HEK293 (cell line): ENCODE measurements at regions not wholly inside any gene's neighbourhood (a gene's known extent, or its start where the extent isn't known, plus 50 kb on each side); places are given as distances from the start of the nearest gene placed in this dataset.

Experiments
- CTCF ChIA-PET: fragments of 350-600 bp; formaldehyde crosslinking; extraction: SDS; loops from one replicate; lab custom pipeline; 2021; ENCODE audit warnings: antibody characterized with exemption; lab: Yijun Ruan, JAX
- POLR2A ChIA-PET: fragments of 300-600 bp; formaldehyde crosslinking; extraction: SDS; loops from one replicate; lab custom pipeline; 2020; ENCODE audit warnings: antibody characterized with exemption, inconsistent platforms; lab: Yijun Ruan, JAX
- H3K27ac ChIP-seq: fragments of 200-500 bp; sonication (Bioruptor generic); 2 replicates; pipeline ENCODE4 v1.5.1; 2014; ENCODE audit warnings: low read depth, low read length, control low read depth, inconsistent platforms; ENCODE audit errors: extremely low read depth
- H3K36me3 ChIP-seq, 2 experiments: fragments of 200-500 bp in 1 of 2; sonication (Bioruptor generic) in 1 of 2; 1 replicate in 1 of 2; 2 replicates in 1 of 2; pipeline ENCODE4 v1.5.1; 2014 to 2017; ENCODE audit warnings: inconsistent platforms in 2 of 2, low read length in 2 of 2; ENCODE audit not compliant: control insufficient read depth in 2 of 2, insufficient read depth in 1 of 2
- H3K4me1 ChIP-seq: fragments of 200-500 bp; sonication (Bioruptor generic); 2 replicates; pipeline ENCODE4 v1.5.1; 2014; ENCODE audit warnings: mild to moderate bottlenecking, low read length, inconsistent platforms; ENCODE audit not compliant: control insufficient read depth, insufficient read depth
- H3K4me3 ChIP-seq: 2 replicates; pipeline ENCODE4 v1.5.1; 2011; ENCODE audit warnings: low read depth, mild to moderate bottlenecking, control low read depth, low read length, moderate library complexity
- H3K9me3 ChIP-seq: fragments of 200-500 bp; sonication (Bioruptor generic); 2 replicates; pipeline ENCODE4 v1.5.1; 2014; ENCODE audit warnings: low read depth, low read length, inconsistent platforms; ENCODE audit not compliant: control insufficient read depth, insufficient read depth
- GFI1B ChIP-seq: fragments of 450-650 bp; formaldehyde crosslinking; IDR thresholded peaks from 2 replicates; pipeline ENCODE4 v1.5.1; 2016; ENCODE audit warnings: missing biosample characterization, missing genetic modification characterization
- GLI2 ChIP-seq: fragments of 450-650 bp; formaldehyde crosslinking; IDR thresholded peaks from 2 replicates; pipeline ENCODE4; 2017; ENCODE audit warnings: missing biosample characterization, missing genetic modification characterization, low read depth, borderline replicate concordance
- PRDM1 ChIP-seq: fragments of 450-650 bp; formaldehyde crosslinking; IDR thresholded peaks from 2 replicates; pipeline ENCODE4; 2016; ENCODE audit warnings: missing biosample characterization, missing genetic modification characterization
- RBAK ChIP-seq: fragments of 450-650 bp; formaldehyde crosslinking; IDR thresholded peaks from 2 replicates; pipeline ENCODE4 v1.5.1; 2016; ENCODE audit warnings: missing biosample characterization, missing genetic modification characterization
- REPIN1 ChIP-seq: fragments of 450-650 bp; formaldehyde crosslinking; IDR thresholded peaks from 2 replicates; pipeline ENCODE4 v1.5.1; 2017; ENCODE audit warnings: missing biosample characterization, missing genetic modification characterization, low read depth
- ZBTB8A ChIP-seq: fragments of 450-650 bp; formaldehyde crosslinking; IDR thresholded peaks from 2 replicates; pipeline ENCODE4 v1.5.1; 2016; ENCODE audit warnings: missing biosample characterization, missing genetic modification characterization
- ZIC2 ChIP-seq: fragments of 450-650 bp; formaldehyde crosslinking; IDR thresholded peaks from 2 replicates; pipeline ENCODE4 v1.5.1; 2016; ENCODE audit warnings: missing biosample characterization, missing genetic modification characterization
- ZNF114 ChIP-seq: fragments of 450-650 bp; formaldehyde crosslinking; IDR thresholded peaks from 2 replicates; pipeline ENCODE4 v1.5.0; 2017; ENCODE audit warnings: missing biosample characterization, missing genetic modification characterization
- ZNF121 ChIP-seq: fragments of 450-650 bp; formaldehyde crosslinking; IDR thresholded peaks from 2 replicates; pipeline ENCODE4 v1.5.1; 2016; ENCODE audit warnings: missing biosample characterization, missing genetic modification characterization
- ZNF138 ChIP-seq: fragments of 450-650 bp; formaldehyde crosslinking; IDR thresholded peaks from 2 replicates; pipeline ENCODE4 v1.5.1; 2016; ENCODE audit warnings: missing biosample characterization, missing genetic modification characterization, borderline replicate concordance
- ZNF140 ChIP-seq: fragments of 450-650 bp; formaldehyde crosslinking; IDR thresholded peaks from 2 replicates; pipeline ENCODE4 v1.5.1; 2016; ENCODE audit warnings: missing biosample characterization, missing genetic modification characterization
- ZNF175 ChIP-seq: fragments of 450-650 bp; formaldehyde crosslinking; IDR thresholded peaks from 2 replicates; pipeline ENCODE4 v1.5.1; 2016; ENCODE audit warnings: missing biosample characterization, missing genetic modification characterization
- ZNF223 ChIP-seq: fragments of 450-650 bp; formaldehyde crosslinking; IDR thresholded peaks from 2 replicates; pipeline ENCODE4 v1.5.1; 2016; ENCODE audit warnings: missing biosample characterization, missing genetic modification characterization
- ZNF280D ChIP-seq: fragments of 450-650 bp; formaldehyde crosslinking; IDR thresholded peaks from 2 replicates; pipeline ENCODE4 v1.5.1; 2016; ENCODE audit warnings: missing biosample characterization, missing genetic modification characterization
- ZNF335 ChIP-seq: fragments of 450-650 bp; formaldehyde crosslinking; conservative IDR thresholded peaks from 2 replicates; pipeline ENCODE4 v1.5.1; 2016; ENCODE audit warnings: missing biosample characterization, missing genetic modification characterization
- ZNF350 ChIP-seq: fragments of 450-650 bp; formaldehyde crosslinking; IDR thresholded peaks from 2 replicates; pipeline ENCODE4 v1.5.0; 2017; ENCODE audit warnings: missing biosample characterization, mild to moderate bottlenecking, missing genetic modification characterization
- ZNF433 ChIP-seq: fragments of 450-650 bp; formaldehyde crosslinking; IDR thresholded peaks from 2 replicates; pipeline ENCODE4 v1.5.1; 2016; ENCODE audit warnings: missing biosample characterization, missing genetic modification characterization, low read depth
- ZNF510 ChIP-seq: fragments of 450-650 bp; formaldehyde crosslinking; IDR thresholded peaks from 2 replicates; pipeline ENCODE4 v1.5.1; 2018; ENCODE audit warnings: mild to moderate bottlenecking, missing genetic modification characterization, missing biosample characterization; ENCODE audit not compliant: insufficient replicate concordance
- ZNF530 ChIP-seq: fragments of 450-650 bp; formaldehyde crosslinking; IDR thresholded peaks from 2 replicates; pipeline ENCODE4 v1.5.1; 2016; ENCODE audit warnings: low read depth, missing biosample characterization, missing genetic modification characterization
- ZNF596 ChIP-seq: fragments of 450-650 bp; IDR thresholded peaks from 2 replicates; pipeline ENCODE4 v1.5.0; 2018; ENCODE audit warnings: missing biosample characterization, mild to moderate bottlenecking, missing genetic modification characterization, moderate library complexity
- ZNF600 ChIP-seq: fragments of 450-650 bp; formaldehyde crosslinking; IDR thresholded peaks from 2 replicates; pipeline ENCODE4 v1.5.1; 2016; ENCODE audit warnings: missing biosample characterization, missing genetic modification characterization
- ZNF621 ChIP-seq: fragments of 450-650 bp; formaldehyde crosslinking; IDR thresholded peaks from 2 replicates; pipeline ENCODE4 v1.5.1; 2017; ENCODE audit warnings: missing biosample characterization, missing genetic modification characterization
- ZNF768 ChIP-seq: fragments of 450-650 bp; formaldehyde crosslinking; IDR thresholded peaks from 2 replicates; pipeline ENCODE4 v1.5.1; 2018; ENCODE audit warnings: missing biosample characterization, mild to moderate bottlenecking, missing genetic modification characterization
- ZNF792 ChIP-seq: fragments of 450-650 bp; formaldehyde crosslinking; IDR thresholded peaks from 2 replicates; pipeline ENCODE4 v1.5.1; 2016; ENCODE audit warnings: missing biosample characterization, missing genetic modification characterization
- TF ChIP-seq, protein P1 (sequence below): fragments of 450-650 bp; formaldehyde crosslinking; IDR thresholded peaks from 2 replicates; pipeline ENCODE4 v1.5.1; 2016; ENCODE audit warnings: missing biosample characterization, missing genetic modification characterization
- TF ChIP-seq, protein P2 (sequence below): IDR thresholded peaks from 2 replicates; pipeline ENCODE4 v1.6.1; 2011; ENCODE audit warnings: mild to moderate bottlenecking, low read depth, low read length, borderline replicate concordance
- TF ChIP-seq, protein P3 (sequence below): fragments of 450-650 bp; formaldehyde crosslinking; IDR thresholded peaks from 2 replicates; pipeline ENCODE4 v1.5.1; 2016; ENCODE audit warnings: missing biosample characterization, missing genetic modification characterization

DNA sequence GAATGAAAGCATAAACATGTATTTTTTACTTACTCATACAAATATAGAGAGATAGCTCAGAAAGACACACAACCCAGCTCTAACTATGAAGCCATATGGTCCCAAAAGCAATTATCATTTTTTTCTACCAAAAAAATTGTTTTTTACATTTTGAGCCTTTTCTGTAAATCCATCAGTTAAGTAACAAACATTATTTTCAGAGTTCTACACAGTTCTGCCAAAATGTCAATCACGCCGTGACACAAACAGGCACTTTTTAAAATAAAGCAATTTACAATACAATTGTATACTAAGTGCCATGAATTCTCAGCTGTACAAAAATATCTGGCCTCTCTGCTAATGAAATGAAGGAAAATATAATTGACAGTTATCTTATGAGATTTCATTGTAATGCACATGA is 201.4 kb upstream of the ID4 start:
- Histone ChIP-seq H3K9me3 (no peaks in the 10 kb centered on the region), H3K27ac (no peak overlapping the region), H3K4me1 (no peaks in the 10 kb centered on the region), H3K4me3 (no peak overlapping the region), H3K36me3 (no peaks in the 10 kb centered on the region)
- POLR2A ChIA-PET, result no interaction called here
- TF ChIP-seq, protein P1, sequence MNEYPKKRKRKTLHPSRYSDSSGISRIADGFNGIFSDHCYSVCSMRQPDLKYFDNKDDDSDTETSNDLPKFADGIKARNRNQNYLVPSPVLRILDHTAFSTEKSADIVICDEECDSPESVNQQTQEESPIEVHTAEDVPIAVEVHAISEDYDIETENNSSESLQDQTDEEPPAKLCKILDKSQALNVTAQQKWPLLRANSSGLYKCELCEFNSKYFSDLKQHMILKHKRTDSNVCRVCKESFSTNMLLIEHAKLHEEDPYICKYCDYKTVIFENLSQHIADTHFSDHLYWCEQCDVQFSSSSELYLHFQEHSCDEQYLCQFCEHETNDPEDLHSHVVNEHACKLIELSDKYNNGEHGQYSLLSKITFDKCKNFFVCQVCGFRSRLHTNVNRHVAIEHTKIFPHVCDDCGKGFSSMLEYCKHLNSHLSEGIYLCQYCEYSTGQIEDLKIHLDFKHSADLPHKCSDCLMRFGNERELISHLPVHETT (tag by site-specific recombination), result no peak
- TF ChIP-seq ZNF114 (tag by site-specific recombination), result no peak
- TF ChIP-seq ZNF600 (tag by site-specific recombination), result no peak
- TF ChIP-seq PRDM1 (tag by site-specific recombination), result no peak
- TF ChIP-seq GFI1B, result no peak
- TF ChIP-seq ZNF433 (tag by site-specific recombination), result no peak
- CTCF ChIA-PET, result interaction anchor here (0.6 kb wide), 3 partner anchors 9 to 100 kb away, joined by 3 to 4 read pairs (median 3); no protein-coding TSS in a partner anchor

DNA sequence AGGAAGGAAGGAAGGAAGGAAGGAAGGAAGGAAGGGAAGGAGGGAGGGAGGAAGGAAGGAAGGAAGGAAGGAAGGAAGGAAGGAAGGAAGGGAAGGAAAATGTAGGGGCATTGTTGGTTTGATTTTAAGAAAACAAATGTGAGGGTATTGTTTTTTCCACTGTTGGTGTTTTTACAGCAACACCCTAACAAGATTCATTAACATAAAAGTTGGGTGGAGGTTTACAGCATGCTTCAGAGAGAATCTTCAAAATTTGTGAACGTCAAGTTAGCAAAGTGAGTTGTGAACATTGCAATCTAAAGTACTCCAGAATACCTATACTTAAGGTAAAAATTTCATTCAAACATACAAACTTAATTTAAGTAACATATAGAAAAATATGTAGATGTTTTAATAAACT is 200.2 kb upstream of the ID4 start:
- CTCF ChIA-PET, result no interaction called here
- TF ChIP-seq ZNF114 (tag by site-specific recombination) (no peak), ZNF530 (tag by site-specific recombination) (no peak), GLI2 (no peak), ZNF121 (tag by site-specific recombination) (no peak), ZNF140 (tag by site-specific recombination) (no peak), ZNF335 (no peak), ZNF621 (tag by site-specific recombination) (no peak), RBAK (no peak), REPIN1 (tag by site-specific recombination) (no peak), ZNF223 (tag by site-specific recombination) (no peak), ZNF175 (tag by site-specific recombination) (no peak)
- TF ChIP-seq, protein P2, sequence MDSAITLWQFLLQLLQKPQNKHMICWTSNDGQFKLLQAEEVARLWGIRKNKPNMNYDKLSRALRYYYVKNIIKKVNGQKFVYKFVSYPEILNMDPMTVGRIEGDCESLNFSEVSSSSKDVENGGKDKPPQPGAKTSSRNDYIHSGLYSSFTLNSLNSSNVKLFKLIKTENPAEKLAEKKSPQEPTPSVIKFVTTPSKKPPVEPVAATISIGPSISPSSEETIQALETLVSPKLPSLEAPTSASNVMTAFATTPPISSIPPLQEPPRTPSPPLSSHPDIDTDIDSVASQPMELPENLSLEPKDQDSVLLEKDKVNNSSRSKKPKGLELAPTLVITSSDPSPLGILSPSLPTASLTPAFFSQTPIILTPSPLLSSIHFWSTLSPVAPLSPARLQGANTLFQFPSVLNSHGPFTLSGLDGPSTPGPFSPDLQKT, result no peak
- H3K27ac ChIP-seq, result no peak overlapping the region
- H3K4me3 ChIP-seq, result no peak overlapping the region
- POLR2A ChIA-PET, result no interaction called here
- H3K36me3 ChIP-seq, result no peaks in the 10 kb centered on the region
- H3K9me3 ChIP-seq, result no peaks in the 10 kb centered on the region
- no peaks in the 10 kb centered on the region for H3K4me1 ChIP-seq

DNA sequence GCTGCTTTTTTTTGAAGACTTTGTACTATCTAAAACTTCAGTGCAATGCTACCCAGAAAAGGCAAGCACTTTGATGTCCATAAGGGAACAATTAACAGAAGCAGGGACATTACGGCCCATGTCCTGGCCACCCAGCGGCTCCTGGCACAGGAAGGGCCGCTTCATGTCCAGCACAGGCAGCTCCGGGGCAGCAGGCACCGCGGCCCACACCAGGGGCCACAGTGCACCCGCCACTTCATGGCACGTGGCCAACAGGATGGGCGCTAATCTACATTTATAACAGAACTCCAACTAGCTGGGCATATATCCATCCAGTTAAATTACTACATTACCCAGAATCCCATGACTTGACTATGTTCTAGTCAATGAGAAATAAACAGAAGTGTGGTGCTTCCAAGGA is 198.2 kb upstream of the ID4 start:
- ChIA-PET POLR2A (no interaction called here), CTCF (interaction anchor here (0.9 kb wide), 1 partner anchor 23 kb away, joined by 4 read pairs; no protein-coding TSS in a partner anchor)
- H3K9me3 ChIP-seq, result no peaks in the 10 kb centered on the region
- no peak overlapping the region for H3K4me3 ChIP-seq
- no peaks in the 10 kb centered on the region for H3K36me3 ChIP-seq
- H3K4me1 ChIP-seq, result no peaks in the 10 kb centered on the region
- no peak overlapping the region for H3K27ac ChIP-seq
- no peak for TF ChIP-seq ZIC2 (tag by site-specific recombination)
- no peak for TF ChIP-seq ZNF138 (tag by site-specific recombination)
- TF ChIP-seq ZNF280D, result no peak
- TF ChIP-seq, protein P3, sequence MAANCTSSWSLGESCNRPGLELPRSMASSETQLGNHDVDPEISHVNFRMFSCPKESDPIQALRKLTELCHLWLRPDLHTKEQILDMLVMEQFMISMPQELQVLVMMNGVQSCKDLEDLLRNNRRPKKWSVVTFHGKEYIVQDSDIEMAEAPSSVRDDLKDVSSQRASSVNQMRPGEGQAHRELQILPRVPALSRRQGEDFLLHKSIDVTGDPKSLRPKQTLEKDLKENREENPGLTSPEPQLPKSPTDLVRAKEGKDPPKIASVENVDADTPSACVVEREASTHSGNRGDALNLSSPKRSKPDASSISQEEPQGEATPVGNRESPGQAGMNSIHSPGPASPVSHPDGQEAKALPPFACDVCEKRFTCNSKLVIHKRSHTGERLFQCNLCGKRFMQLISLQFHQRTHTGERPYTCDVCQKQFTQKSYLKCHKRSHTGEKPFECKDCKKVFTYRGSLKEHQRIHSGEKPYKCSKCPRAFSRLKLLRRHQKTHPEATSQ (tag by site-specific recombination), result no peak
- no peak for TF ChIP-seq ZNF350
- no peak for TF ChIP-seq ZNF596 (tag by site-specific recombination)
- no peak for TF ChIP-seq RBAK
- no peak for TF ChIP-seq ZBTB8A (tag by site-specific recombination)
- TF ChIP-seq ZNF510 (tag by site-specific recombination), result no peak
- TF ChIP-seq ZNF768 (tag by site-specific recombination), result no peak
- TF ChIP-seq ZNF792 (tag by site-specific recombination), result no peak
